ENCODE measurements at regions not wholly inside any gene's neighbourhood (a gene's known extent, or its start where the extent isn't known, plus 50 kb on each side); places are given as distances from the start of the nearest gene placed in this dataset.

DNA sequence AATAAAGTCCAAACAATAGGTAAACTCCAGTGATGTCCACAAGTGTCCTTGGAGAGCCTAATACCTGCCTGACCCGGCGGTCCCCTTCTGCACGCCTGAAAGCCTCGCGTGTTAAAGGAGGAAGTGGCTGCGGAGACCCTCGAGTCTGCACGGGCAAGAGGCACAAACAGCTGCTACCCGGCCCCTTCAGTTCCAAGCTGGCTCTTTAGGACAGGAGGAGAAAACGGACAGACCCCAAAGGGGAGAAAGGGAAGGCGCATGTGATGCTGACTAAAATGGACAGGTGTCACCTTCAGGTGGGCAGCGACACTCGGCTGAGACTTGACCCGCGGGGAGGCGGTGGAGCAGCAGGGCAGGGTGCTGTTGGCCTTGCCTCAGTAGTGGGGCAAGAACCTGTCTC, 102.7 kb upstream of the TENM3 start:
- TF ChIP-seq, protein P1, sequence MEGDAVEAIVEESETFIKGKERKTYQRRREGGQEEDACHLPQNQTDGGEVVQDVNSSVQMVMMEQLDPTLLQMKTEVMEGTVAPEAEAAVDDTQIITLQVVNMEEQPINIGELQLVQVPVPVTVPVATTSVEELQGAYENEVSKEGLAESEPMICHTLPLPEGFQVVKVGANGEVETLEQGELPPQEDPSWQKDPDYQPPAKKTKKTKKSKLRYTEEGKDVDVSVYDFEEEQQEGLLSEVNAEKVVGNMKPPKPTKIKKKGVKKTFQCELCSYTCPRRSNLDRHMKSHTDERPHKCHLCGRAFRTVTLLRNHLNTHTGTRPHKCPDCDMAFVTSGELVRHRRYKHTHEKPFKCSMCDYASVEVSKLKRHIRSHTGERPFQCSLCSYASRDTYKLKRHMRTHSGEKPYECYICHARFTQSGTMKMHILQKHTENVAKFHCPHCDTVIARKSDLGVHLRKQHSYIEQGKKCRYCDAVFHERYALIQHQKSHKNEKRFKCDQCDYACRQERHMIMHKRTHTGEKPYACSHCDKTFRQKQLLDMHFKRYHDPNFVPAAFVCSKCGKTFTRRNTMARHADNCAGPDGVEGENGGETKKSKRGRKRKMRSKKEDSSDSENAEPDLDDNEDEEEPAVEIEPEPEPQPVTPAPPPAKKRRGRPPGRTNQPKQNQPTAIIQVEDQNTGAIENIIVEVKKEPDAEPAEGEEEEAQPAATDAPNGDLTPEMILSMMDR (IDR thresholded peaks at IDR 0.05) = no peak
- no peak for TF ChIP-seq POLR2A (IDR thresholded peaks at IDR 0.05)
